Right atrium auricular region (tissue), 2 donors: ENCODE measurements at regions not wholly inside any gene's neighbourhood (a gene's known extent, or its start where the extent isn't known, plus 50 kb on each side); places are given as distances from the start of the nearest gene placed in this dataset.

Experiments
- DNase-seq: peaks from one replicate; pipeline ENCODE4 v3.0.0-alpha.2; 2019; ENCODE audit warnings: low spot score
- H3K27ac ChIP-seq, 2 donors: fragments of 200-600 bp; sonication (generic); 1 replicate in 1 of 2; 2 replicates in 1 of 2; pipeline ENCODE4 v1.5.1; 2016 to 2019
- H3K27me3 ChIP-seq, 2 donors: fragments of 200-600 bp; sonication (generic); one replicate each; pipeline versions ENCODE4 v1.5.1 to v1.6.0; 2017 to 2019
- H3K36me3 ChIP-seq: fragments of 200-600 bp; sonication (generic); one replicate; pipeline ENCODE4 v1.5.1; 2016
- H3K4me1 ChIP-seq, 2 donors: fragments of 200-600 bp; sonication (generic); one replicate each; pipeline versions ENCODE4 v1.5.1 to v1.6.0; 2017 to 2019
- H3K4me3 ChIP-seq, 2 donors: fragments of 200-600 bp; sonication (generic); 1 replicate in 1 of 2; 2 replicates in 1 of 2; pipeline ENCODE4 v1.5.1; 2017 to 2019; ENCODE audit warnings: mild to moderate bottlenecking in 1 of 2, moderate library complexity in 1 of 2
- H3K9me3 ChIP-seq, 2 donors: fragments of 200-600 bp; sonication (generic); one replicate each; pipeline ENCODE4 v1.5.1; 2019
- CTCF ChIP-seq, 2 donors: fragments of 200-600 bp; sonication (generic); IDR thresholded peaks; one replicate each; pipeline ENCODE4 v1.5.1; 2019; ENCODE audit warnings: antibody characterized with exemption in 2 of 2

- H3K36me3 ChIP-seq, result no peaks in the 10 kb centered on the region
- H3K4me1 ChIP-seq, result no peaks in the 10 kb centered on the region
- H3K9me3 ChIP-seq, result no peaks in the 10 kb centered on the region
- no peak overlapping the region for H3K4me3 ChIP-seq
- no peak for TF ChIP-seq CTCF (IDR thresholded peaks at IDR 0.05)
- no peaks in the 10 kb centered on the region for H3K27me3 ChIP-seq
- DNase-seq, result no peak
- H3K27ac ChIP-seq, result no peak overlapping the region
Measured at GRCh38 chr18:41783065-41783818, 171.8 kb upstream of the PIK3C3 start.

DNA sequence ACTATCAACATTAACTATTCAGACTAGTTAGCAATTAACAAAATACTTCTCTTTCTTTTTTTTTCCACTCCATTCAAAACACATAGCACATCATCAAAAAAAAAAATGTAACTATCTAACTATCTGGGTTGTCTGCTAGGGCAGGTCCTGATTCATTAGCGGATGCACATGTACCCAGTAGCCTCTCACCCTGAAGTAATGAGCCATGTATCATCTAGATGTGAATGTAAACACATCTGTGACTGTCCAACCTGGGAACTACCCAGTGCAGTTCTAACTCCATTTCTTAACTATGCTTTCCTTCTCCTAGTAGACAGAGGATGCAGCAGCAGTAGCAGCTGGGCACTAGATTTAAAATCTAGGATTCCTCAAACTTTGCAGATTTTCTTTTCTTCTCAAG lies 183.1 kb upstream of the PIK3C3 start:
- Histone ChIP-seq H3K4me3 (no peak overlapping the region), H3K27ac (no peak overlapping the region), H3K27me3 (no peaks in the 10 kb centered on the region), H3K4me1 (no peaks in the 10 kb centered on the region), H3K9me3 (no peaks in the 10 kb centered on the region), H3K36me3 (no peaks in the 10 kb centered on the region)
- DNase-seq, result no peak
- no peak for TF ChIP-seq CTCF (IDR thresholded peaks at IDR 0.05)

- Histone ChIP-seq H3K4me1 (no peaks in the 10 kb centered on the region), H3K36me3 (no peaks in the 10 kb centered on the region), H3K4me3 (no peak overlapping the region), H3K27me3 (no peaks in the 10 kb centered on the region), H3K9me3 (no peaks in the 10 kb centered on the region), H3K27ac (no peak overlapping the region)
- no peak for TF ChIP-seq CTCF (IDR thresholded peaks at IDR 0.05)
- no peak for DNase-seq
Measured at GRCh38 chr18:41769265-41769664, 185.8 kb upstream of the PIK3C3 start.

GRCh38 chr18:41768467-41768866 lies 186.6 kb upstream of the PIK3C3 start:
- H3K4me3 ChIP-seq, result no peak overlapping the region
- TF ChIP-seq CTCF (IDR thresholded peaks at IDR 0.05), result no peak
- no peak for DNase-seq
- H3K4me1 ChIP-seq, result no peaks in the 10 kb centered on the region
- no peak overlapping the region for H3K27ac ChIP-seq
- no peaks in the 10 kb centered on the region for H3K9me3 ChIP-seq
- H3K27me3 ChIP-seq, result no peaks in the 10 kb centered on the region
- H3K36me3 ChIP-seq, result no peaks in the 10 kb centered on the region

DNA sequence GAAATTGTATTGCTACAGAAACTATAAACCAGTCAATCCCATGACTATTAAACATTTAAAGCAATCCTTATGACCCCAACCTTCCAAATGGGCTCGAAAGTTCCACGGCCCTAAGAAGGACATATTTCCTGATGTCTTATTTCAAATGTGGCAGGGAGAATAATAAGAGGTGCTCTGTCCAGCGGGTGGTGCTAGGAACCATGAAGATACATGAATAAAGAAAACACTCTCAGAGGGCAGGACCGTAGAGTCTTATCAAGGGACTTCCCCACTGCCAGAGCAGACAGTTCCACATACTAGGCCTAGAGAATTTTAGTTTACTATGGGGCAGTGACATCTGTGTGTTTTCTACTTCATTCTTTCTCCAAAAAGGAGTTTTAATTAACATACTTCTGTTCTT lies 187.1 kb upstream of the PIK3C3 start:
- DNase-seq, result no peak
- no peak overlapping the region for H3K27ac ChIP-seq
- no peaks in the 10 kb centered on the region for H3K4me1 ChIP-seq
- no peak overlapping the region for H3K4me3 ChIP-seq
- H3K36me3 ChIP-seq, result no peaks in the 10 kb centered on the region
- H3K9me3 ChIP-seq, result no peaks in the 10 kb centered on the region
- TF ChIP-seq CTCF (IDR thresholded peaks at IDR 0.05), result no peak
- H3K27me3 ChIP-seq, result no peaks in the 10 kb centered on the region

- H3K9me3 ChIP-seq, result no peaks in the 10 kb centered on the region
- H3K4me1 ChIP-seq, result no peaks in the 10 kb centered on the region
- no peak overlapping the region for H3K27ac ChIP-seq
- DNase-seq, result no peak
- H3K36me3 ChIP-seq, result no peaks in the 10 kb centered on the region
- no peaks in the 10 kb centered on the region for H3K27me3 ChIP-seq
- no peak for TF ChIP-seq CTCF (IDR thresholded peaks at IDR 0.05)
- H3K4me3 ChIP-seq, result no peak overlapping the region
Measured at GRCh38 chr18:41765460-41765859, 189.6 kb upstream of the PIK3C3 start.
